ENCODE measurements at regions not wholly inside any gene's neighbourhood (a gene's known extent, or its start where the extent isn't known, plus 50 kb on each side); places are given as distances from the start of the nearest gene placed in this dataset.

DNA sequence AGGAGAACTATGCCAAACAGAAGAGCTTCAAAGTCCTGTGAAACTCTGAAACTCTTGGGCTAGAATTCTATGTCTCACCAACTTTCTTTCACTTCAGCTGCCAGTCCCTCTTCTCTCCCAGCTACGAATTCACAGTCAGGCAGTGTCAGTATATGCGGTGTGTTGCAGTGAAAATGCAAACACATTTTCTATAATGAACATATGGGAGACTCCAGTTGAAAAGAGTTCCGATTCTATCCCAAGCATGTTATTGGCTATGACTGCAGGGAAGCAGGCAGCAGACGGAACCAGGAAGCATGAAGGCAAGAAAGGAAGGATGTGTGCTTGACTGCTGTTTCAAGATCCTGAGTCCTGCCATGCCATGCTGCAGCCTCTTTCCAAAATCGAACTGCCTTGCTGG lies 515.7 kb upstream of the TLE4 start:
- TF ChIP-seq, protein P1, sequence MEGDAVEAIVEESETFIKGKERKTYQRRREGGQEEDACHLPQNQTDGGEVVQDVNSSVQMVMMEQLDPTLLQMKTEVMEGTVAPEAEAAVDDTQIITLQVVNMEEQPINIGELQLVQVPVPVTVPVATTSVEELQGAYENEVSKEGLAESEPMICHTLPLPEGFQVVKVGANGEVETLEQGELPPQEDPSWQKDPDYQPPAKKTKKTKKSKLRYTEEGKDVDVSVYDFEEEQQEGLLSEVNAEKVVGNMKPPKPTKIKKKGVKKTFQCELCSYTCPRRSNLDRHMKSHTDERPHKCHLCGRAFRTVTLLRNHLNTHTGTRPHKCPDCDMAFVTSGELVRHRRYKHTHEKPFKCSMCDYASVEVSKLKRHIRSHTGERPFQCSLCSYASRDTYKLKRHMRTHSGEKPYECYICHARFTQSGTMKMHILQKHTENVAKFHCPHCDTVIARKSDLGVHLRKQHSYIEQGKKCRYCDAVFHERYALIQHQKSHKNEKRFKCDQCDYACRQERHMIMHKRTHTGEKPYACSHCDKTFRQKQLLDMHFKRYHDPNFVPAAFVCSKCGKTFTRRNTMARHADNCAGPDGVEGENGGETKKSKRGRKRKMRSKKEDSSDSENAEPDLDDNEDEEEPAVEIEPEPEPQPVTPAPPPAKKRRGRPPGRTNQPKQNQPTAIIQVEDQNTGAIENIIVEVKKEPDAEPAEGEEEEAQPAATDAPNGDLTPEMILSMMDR (conservative IDR thresholded peaks at IDR 0.05 in 1 of 2, IDR thresholded peaks at IDR 0.05 in 1 of 2; ENCODE audit: extremely low read depth in 1 of 2, insufficient read depth in 1 of 2, low read depth in 1 of 2, low read length in 2 of 2): no peak
- no peak for TF ChIP-seq EZH2 (IDR thresholded peaks at IDR 0.05; ENCODE audit: borderline replicate concordance, low read length)
